Nephron progenitor cell (in vitro differentiated cells): ENCODE measurements at regions not wholly inside any gene's neighbourhood (a gene's known extent, or its start where the extent isn't known, plus 50 kb on each side); places are given as distances from the start of the nearest gene placed in this dataset.

ENCODE experiments used
- DNase-seq: peaks from one replicate; pipeline ENCODE4 v3.0.0; 2021
- H3K27ac Mint-ChIP-seq: 2 replicates; pipeline ENCODE4 v1.8.0; 2021; ENCODE audit warnings: mild to moderate bottlenecking, moderate library complexity, mixed read lengths
- H3K27me3 Mint-ChIP-seq: 2 replicates; pipeline ENCODE4 v1.8.0; 2021; ENCODE audit warnings: mild to moderate bottlenecking, low read depth, mixed read lengths; ENCODE audit not compliant: poor library complexity
- H3K36me3 Mint-ChIP-seq: 2 replicates; pipeline ENCODE4 v1.8.0; 2021; ENCODE audit warnings: low read depth, mixed read lengths
- H3K4me1 Mint-ChIP-seq: 2 replicates; pipeline ENCODE4 v1.8.0; 2021; ENCODE audit warnings: mixed read lengths
- H3K4me3 Mint-ChIP-seq: 2 replicates; pipeline ENCODE4 v1.8.0; 2021; ENCODE audit warnings: mild to moderate bottlenecking, moderate library complexity, mixed read lengths
- H3K9me3 Mint-ChIP-seq: 2 replicates; pipeline ENCODE4 v1.8.0; 2021; ENCODE audit warnings: mild to moderate bottlenecking, moderate library complexity, mixed read lengths
- TF ChIP-seq, protein P1 (sequence below): fragments of 200-600 bp; sonication (generic); IDR thresholded peaks from 2 replicates; pipeline ENCODE4 v1.5.0; 2021; ENCODE audit warnings: antibody characterized with exemption

DNA sequence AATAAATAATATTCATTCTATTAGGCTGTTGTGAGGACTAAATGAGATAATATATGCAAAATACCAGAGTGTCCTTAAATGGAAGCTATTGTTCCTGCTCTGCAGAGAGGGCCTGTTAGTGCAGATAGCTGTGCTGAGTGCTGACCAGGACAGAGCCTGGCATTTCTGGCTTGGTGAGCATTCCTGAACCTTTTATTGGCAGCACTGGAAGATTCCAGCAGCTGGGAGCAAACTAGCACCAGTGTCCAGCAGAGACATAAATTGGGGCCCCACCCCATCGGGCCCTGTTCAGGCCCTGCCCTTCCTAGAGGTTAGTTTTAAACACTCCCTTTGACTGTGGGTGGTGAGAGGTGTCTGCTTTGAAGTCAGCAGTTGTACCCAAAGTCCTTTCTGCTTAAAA lies 85.9 kb upstream of the GADD45A start:
- DNase-seq: no peak
- Mint-ChIP-seq H3K9me3 (peaks cover 9% of the 10 kb centered on the region), H3K27ac (no peak overlapping the region), H3K27me3 (peaks cover 6% of the 10 kb centered on the region), H3K4me3 (no peak overlapping the region), H3K36me3 (no peaks in the 10 kb centered on the region), H3K4me1 (no peaks in the 10 kb centered on the region)
- TF ChIP-seq, protein P1, sequence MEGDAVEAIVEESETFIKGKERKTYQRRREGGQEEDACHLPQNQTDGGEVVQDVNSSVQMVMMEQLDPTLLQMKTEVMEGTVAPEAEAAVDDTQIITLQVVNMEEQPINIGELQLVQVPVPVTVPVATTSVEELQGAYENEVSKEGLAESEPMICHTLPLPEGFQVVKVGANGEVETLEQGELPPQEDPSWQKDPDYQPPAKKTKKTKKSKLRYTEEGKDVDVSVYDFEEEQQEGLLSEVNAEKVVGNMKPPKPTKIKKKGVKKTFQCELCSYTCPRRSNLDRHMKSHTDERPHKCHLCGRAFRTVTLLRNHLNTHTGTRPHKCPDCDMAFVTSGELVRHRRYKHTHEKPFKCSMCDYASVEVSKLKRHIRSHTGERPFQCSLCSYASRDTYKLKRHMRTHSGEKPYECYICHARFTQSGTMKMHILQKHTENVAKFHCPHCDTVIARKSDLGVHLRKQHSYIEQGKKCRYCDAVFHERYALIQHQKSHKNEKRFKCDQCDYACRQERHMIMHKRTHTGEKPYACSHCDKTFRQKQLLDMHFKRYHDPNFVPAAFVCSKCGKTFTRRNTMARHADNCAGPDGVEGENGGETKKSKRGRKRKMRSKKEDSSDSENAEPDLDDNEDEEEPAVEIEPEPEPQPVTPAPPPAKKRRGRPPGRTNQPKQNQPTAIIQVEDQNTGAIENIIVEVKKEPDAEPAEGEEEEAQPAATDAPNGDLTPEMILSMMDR: no peak

DNA sequence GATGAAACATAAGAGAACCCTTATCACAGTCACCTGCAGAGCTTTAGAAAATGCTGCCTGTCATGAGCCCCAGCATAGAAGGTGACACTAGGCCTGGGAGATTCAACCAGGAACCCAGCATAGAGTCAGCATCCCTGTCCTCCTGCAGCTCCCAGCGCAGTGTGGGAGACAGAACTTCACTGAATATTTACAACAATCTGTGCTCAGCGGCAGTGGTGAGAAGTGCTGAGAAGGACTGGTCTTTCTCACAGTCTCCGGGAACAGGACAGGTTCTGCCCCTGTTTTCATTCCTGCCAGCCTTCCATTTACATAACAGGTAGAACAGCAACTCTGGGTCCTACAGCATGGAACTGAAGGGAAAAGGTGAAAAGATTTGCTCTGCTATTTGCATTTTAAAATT lies 83.5 kb upstream of the GADD45A start:
- Mint-ChIP-seq H3K4me3 (no peak overlapping the region), H3K9me3 (peaks cover 9% of the 10 kb centered on the region), H3K27ac (no peak overlapping the region), H3K4me1 (peaks cover 17% of the 10 kb centered on the region), H3K27me3 (peaks cover 3% of the 10 kb centered on the region), H3K36me3 (no peaks in the 10 kb centered on the region)
- TF ChIP-seq, protein P1: no peak
- DNase-seq: no peak

DNA sequence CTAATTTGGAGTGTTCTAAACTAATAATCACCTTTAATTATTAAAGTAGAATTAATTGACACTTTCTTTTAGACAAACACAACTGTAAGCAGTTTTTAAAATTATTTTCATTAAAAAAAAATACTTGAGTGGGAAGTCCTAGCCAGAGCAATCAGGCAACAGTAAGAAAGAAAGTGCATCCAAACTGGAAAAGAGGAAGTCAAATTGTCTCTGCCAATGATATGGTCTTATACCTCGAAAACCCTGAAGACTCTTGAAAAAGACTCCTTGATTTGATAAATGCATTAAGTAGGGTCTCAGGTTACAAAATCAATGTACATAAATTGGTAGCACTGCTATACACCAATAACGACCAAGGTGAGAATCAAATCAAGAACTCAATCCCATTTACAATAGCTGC lies 83.0 kb upstream of the GADD45A start:
- DNase-seq: no peak
- Mint-ChIP-seq H3K27ac (no peak overlapping the region), H3K4me1 (peaks cover 17% of the 10 kb centered on the region), H3K4me3 (no peak overlapping the region), H3K9me3 (peaks cover 9% of the 10 kb centered on the region), H3K27me3 (peaks cover 3% of the 10 kb centered on the region), H3K36me3 (no peaks in the 10 kb centered on the region)
- TF ChIP-seq, protein P1: no peak

DNA sequence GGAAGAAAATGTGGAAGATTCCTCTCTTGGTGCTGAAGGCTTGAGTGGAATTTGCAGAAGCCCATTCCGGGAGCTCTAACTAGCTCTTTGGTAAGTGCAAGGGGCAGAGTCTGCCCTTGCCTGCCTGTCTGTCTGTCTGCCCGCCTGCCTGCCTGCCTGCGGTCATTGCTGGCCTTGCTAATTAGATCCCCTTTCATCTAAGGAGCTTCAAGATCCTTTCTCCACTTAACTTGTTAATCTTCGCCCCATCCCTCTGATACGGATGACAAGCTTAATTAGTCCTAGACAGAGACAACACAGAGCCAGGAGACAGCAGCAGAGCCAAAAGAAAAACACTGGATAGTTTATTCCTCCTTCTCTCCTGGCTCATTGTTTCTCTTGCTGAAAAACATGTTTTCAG lies 80.2 kb upstream of the GADD45A start:
- H3K36me3 Mint-ChIP-seq: no peaks in the 10 kb centered on the region
- H3K27me3 Mint-ChIP-seq: peaks cover 3% of the 10 kb centered on the region
- H3K4me1 Mint-ChIP-seq: peaks cover 30% of the 10 kb centered on the region
- TF ChIP-seq, protein P1: no peak
- H3K4me3 Mint-ChIP-seq: no peak overlapping the region
- DNase-seq: no peak
- H3K27ac Mint-ChIP-seq: no peak overlapping the region
- peaks cover 9% of the 10 kb centered on the region for H3K9me3 Mint-ChIP-seq

DNA sequence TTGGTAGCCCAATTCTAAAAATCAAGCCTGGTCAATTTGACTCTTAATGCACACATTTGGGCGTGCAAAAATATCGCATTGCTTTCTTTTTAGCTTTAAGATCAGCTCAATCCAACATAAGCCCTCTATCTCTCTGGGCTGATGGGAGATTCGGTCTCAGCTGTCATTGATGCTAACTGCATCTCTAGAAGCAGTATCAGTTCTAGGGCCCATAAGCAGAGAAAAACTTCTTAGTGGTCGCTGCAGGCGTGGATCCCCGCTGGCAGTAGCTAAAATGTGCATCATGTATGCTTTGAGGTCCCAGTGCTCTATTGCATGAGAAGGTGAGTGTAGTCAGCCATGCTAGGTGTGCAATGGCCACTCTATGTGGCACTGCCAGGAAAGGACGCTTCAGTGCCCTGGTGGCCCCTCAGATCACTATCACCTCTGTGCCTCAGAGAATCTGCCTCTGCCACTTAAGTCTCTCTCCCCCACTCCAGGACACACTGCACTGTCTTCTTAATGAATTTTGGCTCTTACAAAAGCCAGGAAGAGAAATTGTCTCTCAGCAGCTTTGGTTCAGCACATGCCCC lies 79.7 kb upstream of the GADD45A start:
- DNase-seq: no peak
- Mint-ChIP-seq H3K27me3 (peaks cover 3% of the 10 kb centered on the region), H3K36me3 (no peaks in the 10 kb centered on the region), H3K9me3 (peaks cover 9% of the 10 kb centered on the region), H3K4me1 (peaks cover 30% of the 10 kb centered on the region), H3K4me3 (no peak overlapping the region), H3K27ac (no peak overlapping the region)
- TF ChIP-seq, protein P1: no peak

DNA sequence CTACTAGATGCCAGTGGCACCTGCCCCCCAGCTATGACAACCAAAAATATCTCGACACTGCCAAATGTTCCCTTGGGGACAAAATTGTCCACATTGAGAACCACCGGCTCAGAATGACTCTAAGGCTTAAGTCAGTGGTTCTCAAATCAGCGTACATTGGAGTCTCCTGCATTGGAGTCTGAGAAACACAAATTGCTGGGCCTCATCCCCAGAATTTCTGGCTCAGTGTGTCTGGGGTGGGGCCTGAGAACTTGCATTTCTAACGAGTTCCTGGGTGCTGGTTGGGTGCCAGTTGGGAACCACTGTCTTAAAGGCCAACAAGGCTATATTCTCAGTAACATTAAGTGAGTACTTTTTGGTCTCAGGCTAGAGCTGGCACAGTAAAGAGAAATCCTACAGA lies 77.7 kb upstream of the GADD45A start:
- H3K36me3 Mint-ChIP-seq: no peaks in the 10 kb centered on the region
- peaks cover 9% of the 10 kb centered on the region for H3K9me3 Mint-ChIP-seq
- TF ChIP-seq, protein P1: no peak
- peaks cover 3% of the 10 kb centered on the region for H3K27me3 Mint-ChIP-seq
- no peak overlapping the region for H3K27ac Mint-ChIP-seq
- no peak overlapping the region for H3K4me3 Mint-ChIP-seq
- DNase-seq: no peak
- peaks cover 39% of the 10 kb centered on the region for H3K4me1 Mint-ChIP-seq
